ENCODE measurements at regions not wholly inside any gene's neighbourhood (a gene's known extent, or its start where the extent isn't known, plus 50 kb on each side); places are given as distances from the start of the nearest gene placed in this dataset.

- intact Hi-C loops (cut with micrococcal nuclease), result no loop called here
- DNase-seq, result no peak
These were observed 144.2 kb downstream of the AASDH start for GRCh38 chr4:56243107-56243506.

GRCh38 chr4:56241500-56241899, 145.8 kb downstream of the AASDH start:
- no peaks in the 10 kb centered on the region for H3K4me1 ChIP-seq (ENCODE audit: control insufficient read depth in 1 of 2, insufficient read depth in 2 of 2, low read length in 2 of 2)
- no peak overlapping the region for H3K4me2 ChIP-seq (replicated peaks; ENCODE audit: extremely low read depth, low read length, poor library complexity, severe bottlenecking)
- H3K79me2 ChIP-seq (ENCODE audit: insufficient read depth, low read length), result no peaks in the 10 kb centered on the region
- no peaks in the 10 kb centered on the region for H4K20me1 ChIP-seq (ENCODE audit: insufficient read depth, low read length)
- no peaks in the 10 kb centered on the region for H3K27me3 ChIP-seq (ENCODE audit: control insufficient read depth in 2 of 2, insufficient read depth in 2 of 2, low read length in 2 of 2)
- Mint-ChIP-seq H3K27me3 (ENCODE audit: low read depth in 3 of 3) (no peaks in the 10 kb centered on the region), H3K4me3 (no peak overlapping the region), H3K4me1 (no peaks in the 10 kb centered on the region), H3K36me3 (no peaks in the 10 kb centered on the region), H3K9me3 (no peaks in the 10 kb centered on the region), H3K27ac (no peak overlapping the region)
- no peak overlapping the region for H3K27ac ChIP-seq (ENCODE audit: low read depth in 1 of 2, low read length in 2 of 2)
- H3K36me3 ChIP-seq (replicated peaks in 1 of 2; ENCODE audit: control insufficient read depth in 1 of 2, insufficient read depth in 2 of 2, low read length in 2 of 2), result no peaks in the 10 kb centered on the region
- DNase-seq, result no peak
- no peak for TF ChIP-seq CTCF (IDR thresholded peaks at IDR 0.05)
- H2AFZ ChIP-seq (ENCODE audit: insufficient read depth, low read depth, low read length, poor library complexity, severe bottlenecking), result no peak overlapping the region
- WGBS (ENCODE audit: insufficient coverage), result 65% methylated on average over 3 of the region's 6 CpGs
- intact Hi-C loops (cut with micrococcal nuclease), result no loop called here
- no peak overlapping the region for H3K9ac ChIP-seq (ENCODE audit: insufficient read depth, low read length, poor library complexity, severe bottlenecking)
- no peaks in the 10 kb centered on the region for H3K9me3 ChIP-seq (replicated peaks in 1 of 2; ENCODE audit: control insufficient read depth in 1 of 2, insufficient read depth in 1 of 2, low read length in 2 of 2)
- no peak overlapping the region for H3K4me3 ChIP-seq (replicated peaks in 1 of 3; ENCODE audit: low read depth in 2 of 3, low read length in 3 of 3)

More at GRCh38 chr4:56243107-56243506, 144.2 kb downstream of the AASDH start:
- H3K79me2 ChIP-seq (ENCODE audit: insufficient read depth, low read length), result no peaks in the 10 kb centered on the region
- Mint-ChIP-seq H3K27me3 (ENCODE audit: low read depth in 3 of 3) (no peaks in the 10 kb centered on the region), H3K36me3 (no peaks in the 10 kb centered on the region), H3K4me1 (no peaks in the 10 kb centered on the region), H3K9me3 (peaks cover 0 to 3% (median 0%) of the 10 kb centered on the region in 7 donors), H3K4me3 (no peak overlapping the region), H3K27ac (no peak overlapping the region)
- H2AFZ ChIP-seq (ENCODE audit: insufficient read depth, low read depth, low read length, poor library complexity, severe bottlenecking), result no peak overlapping the region
- H3K27ac ChIP-seq (ENCODE audit: low read depth in 1 of 2, low read length in 2 of 2), result no peak overlapping the region
- no peak overlapping the region for H3K4me2 ChIP-seq (replicated peaks; ENCODE audit: extremely low read depth, low read length, poor library complexity, severe bottlenecking)
- no peaks in the 10 kb centered on the region for H3K27me3 ChIP-seq (ENCODE audit: control insufficient read depth in 2 of 2, insufficient read depth in 2 of 2, low read length in 2 of 2)
- TF ChIP-seq CTCF (IDR thresholded peaks at IDR 0.05), result no peak
- H3K4me1 ChIP-seq (ENCODE audit: control insufficient read depth in 1 of 2, insufficient read depth in 2 of 2, low read length in 2 of 2), result no peaks in the 10 kb centered on the region
- H3K36me3 ChIP-seq (replicated peaks in 1 of 2; ENCODE audit: control insufficient read depth in 1 of 2, insufficient read depth in 2 of 2, low read length in 2 of 2), result no peaks in the 10 kb centered on the region
- no peak overlapping the region for H3K9ac ChIP-seq (ENCODE audit: insufficient read depth, low read length, poor library complexity, severe bottlenecking)
- H3K9me3 ChIP-seq (replicated peaks in 1 of 2; ENCODE audit: control insufficient read depth in 1 of 2, insufficient read depth in 1 of 2, low read length in 2 of 2), result no peaks in the 10 kb centered on the region
- H4K20me1 ChIP-seq (ENCODE audit: insufficient read depth, low read length), result no peaks in the 10 kb centered on the region
- H3K4me3 ChIP-seq (replicated peaks in 1 of 3; ENCODE audit: low read depth in 2 of 3, low read length in 3 of 3), result no peak overlapping the region
- no CpG with 5 or more reads among the region's 2 CpGs for WGBS (ENCODE audit: insufficient coverage)
